Ascending aorta (tissue), 2 donors: ENCODE measurements at regions not wholly inside any gene's neighbourhood (a gene's known extent, or its start where the extent isn't known, plus 50 kb on each side); places are given as distances from the start of the nearest gene placed in this dataset.

Experiments used
- DNase-seq, 2 donors: peaks; one replicate each; pipeline ENCODE4 v3.0.0-alpha.2; 2019; ENCODE audit warnings: low spot score in 2 of 2
- H3K27ac ChIP-seq, 2 donors: fragments of 200-600 bp; sonication (generic); one replicate each; pipeline ENCODE4 v1.5.1; 2016 to 2017; ENCODE audit warnings: mild to moderate bottlenecking in 1 of 2
- H3K27me3 ChIP-seq: fragments of 200-600 bp; sonication (generic); one replicate; pipeline ENCODE4 v1.5.1; 2017
- H3K36me3 ChIP-seq, 2 donors: fragments of 200-600 bp; sonication (generic); one replicate each; pipeline ENCODE4 v1.5.1; 2016
- H3K4me1 ChIP-seq, 2 donors: fragments of 200-600 bp; sonication (generic); one replicate each; pipeline ENCODE4 v1.5.1; 2016 to 2017; ENCODE audit warnings: mild to moderate bottlenecking in 1 of 2
- H3K4me3 ChIP-seq, 2 donors: fragments of 200-600 bp; sonication (generic); one replicate each; pipeline ENCODE4 v1.5.1; 2016 to 2017; ENCODE audit warnings: mild to moderate bottlenecking in 1 of 2
- H3K9me3 ChIP-seq, 2 donors: fragments of 200-600 bp; sonication (generic); one replicate each; pipeline ENCODE4 v1.5.1; 2016
- intact Hi-C: fragments of 100-400 bp; cut with DNase I; formaldehyde crosslinking; loops from one replicate; pipeline ENCODE4 v1.15.1; 2023
- TF ChIP-seq, protein P1 (sequence below), 3 experiments: fragments of 200-600 bp in 2 of 3; fragments of 450-650 bp in 1 of 3; sonication (generic) in 2 of 3; IDR thresholded peaks; one replicate each; pipeline ENCODE4 v1.5.1; 2016 to 2019; ENCODE audit warnings: antibody characterized with exemption in 3 of 3, mild to moderate bottlenecking in 1 of 3, moderate library complexity in 1 of 3

DNA sequence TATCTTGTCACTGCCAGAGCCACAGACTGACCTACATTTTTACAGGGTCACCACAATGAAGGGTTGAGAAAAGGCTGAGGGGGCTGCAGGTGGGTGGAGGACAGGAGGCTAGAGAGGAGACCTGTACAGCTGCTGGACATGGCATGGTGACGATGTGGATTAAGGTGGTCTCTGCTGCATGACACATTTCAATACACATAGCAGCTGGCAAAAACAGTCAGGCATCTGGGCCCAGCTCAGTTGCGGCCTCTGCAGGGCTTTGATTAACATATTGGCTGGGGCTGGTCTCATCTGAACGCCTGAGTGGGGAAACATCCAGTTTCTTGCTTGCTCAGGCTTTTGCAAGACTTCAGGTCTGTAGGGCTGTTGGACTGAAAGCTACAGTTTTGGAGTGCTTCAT is 265.4 kb upstream of the FOXF1 start:
- Histone ChIP-seq H3K9me3 (no peaks in the 10 kb centered on the region), H3K27ac (no peak overlapping the region), H3K36me3 (no peaks in the 10 kb centered on the region), H3K4me1 (no peaks in the 10 kb centered on the region), H3K27me3 (no peaks in the 10 kb centered on the region), H3K4me3 (no peak overlapping the region)
- TF ChIP-seq, protein P1, sequence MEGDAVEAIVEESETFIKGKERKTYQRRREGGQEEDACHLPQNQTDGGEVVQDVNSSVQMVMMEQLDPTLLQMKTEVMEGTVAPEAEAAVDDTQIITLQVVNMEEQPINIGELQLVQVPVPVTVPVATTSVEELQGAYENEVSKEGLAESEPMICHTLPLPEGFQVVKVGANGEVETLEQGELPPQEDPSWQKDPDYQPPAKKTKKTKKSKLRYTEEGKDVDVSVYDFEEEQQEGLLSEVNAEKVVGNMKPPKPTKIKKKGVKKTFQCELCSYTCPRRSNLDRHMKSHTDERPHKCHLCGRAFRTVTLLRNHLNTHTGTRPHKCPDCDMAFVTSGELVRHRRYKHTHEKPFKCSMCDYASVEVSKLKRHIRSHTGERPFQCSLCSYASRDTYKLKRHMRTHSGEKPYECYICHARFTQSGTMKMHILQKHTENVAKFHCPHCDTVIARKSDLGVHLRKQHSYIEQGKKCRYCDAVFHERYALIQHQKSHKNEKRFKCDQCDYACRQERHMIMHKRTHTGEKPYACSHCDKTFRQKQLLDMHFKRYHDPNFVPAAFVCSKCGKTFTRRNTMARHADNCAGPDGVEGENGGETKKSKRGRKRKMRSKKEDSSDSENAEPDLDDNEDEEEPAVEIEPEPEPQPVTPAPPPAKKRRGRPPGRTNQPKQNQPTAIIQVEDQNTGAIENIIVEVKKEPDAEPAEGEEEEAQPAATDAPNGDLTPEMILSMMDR (IDR thresholded peaks at IDR 0.05) = no peak
- DNase-seq = no peak
- intact Hi-C loops = no loop called here

DNA sequence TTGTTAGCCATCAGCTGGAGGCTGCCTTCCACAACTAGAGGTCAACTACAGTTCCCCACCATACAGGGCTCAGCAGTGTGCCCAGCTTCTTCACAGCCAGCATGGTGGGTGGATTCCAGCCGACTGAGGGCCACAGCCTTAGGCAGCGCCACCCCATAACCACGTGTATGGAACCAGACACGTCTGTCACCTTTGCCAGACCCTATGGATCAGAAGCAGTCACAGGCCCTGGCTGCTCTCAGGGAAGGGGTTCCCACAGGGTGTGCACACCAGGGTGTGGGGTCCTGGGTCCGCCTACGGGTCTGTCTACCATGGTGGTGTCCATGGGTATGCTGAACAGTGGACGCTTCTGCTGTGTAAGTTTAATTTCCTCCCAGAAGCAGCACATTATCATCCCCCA is 265.0 kb upstream of the FOXF1 start:
- no peaks in the 10 kb centered on the region for H3K27me3 ChIP-seq
- no peak overlapping the region for H3K4me3 ChIP-seq
- H3K9me3 ChIP-seq = no peaks in the 10 kb centered on the region
- no peak overlapping the region for H3K27ac ChIP-seq
- intact Hi-C loops = no loop called here
- H3K36me3 ChIP-seq = no peaks in the 10 kb centered on the region
- DNase-seq = no peak
- TF ChIP-seq, protein P1 (IDR thresholded peaks at IDR 0.05) = no peak
- H3K4me1 ChIP-seq = no peaks in the 10 kb centered on the region

DNA sequence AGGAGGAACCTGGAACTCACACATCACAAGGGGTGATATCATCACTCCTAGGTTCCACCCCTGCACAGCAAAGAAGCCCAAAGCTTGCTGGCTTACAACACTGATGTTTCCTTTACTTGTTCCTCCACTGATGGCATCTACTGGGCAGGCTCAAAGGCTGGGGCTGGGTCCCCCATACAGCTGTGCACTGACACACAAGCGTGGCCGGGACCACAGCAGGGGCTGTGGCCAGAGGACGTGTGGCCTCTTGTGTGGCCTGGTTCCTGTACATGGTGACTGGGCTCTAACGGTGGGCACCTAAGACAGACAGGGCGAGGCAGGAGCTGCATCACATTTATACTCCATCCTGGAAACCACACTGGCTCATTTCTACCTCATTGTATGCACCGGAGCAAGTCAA is 264.4 kb upstream of the FOXF1 start:
- no peaks in the 10 kb centered on the region for H3K27me3 ChIP-seq
- no peaks in the 10 kb centered on the region for H3K4me1 ChIP-seq
- TF ChIP-seq, protein P1 (IDR thresholded peaks at IDR 0.05) = no peak
- intact Hi-C loops = no loop called here
- no peak overlapping the region for H3K4me3 ChIP-seq
- no peaks in the 10 kb centered on the region for H3K36me3 ChIP-seq
- no peak for DNase-seq
- H3K27ac ChIP-seq = no peak overlapping the region
- no peaks in the 10 kb centered on the region for H3K9me3 ChIP-seq

DNA sequence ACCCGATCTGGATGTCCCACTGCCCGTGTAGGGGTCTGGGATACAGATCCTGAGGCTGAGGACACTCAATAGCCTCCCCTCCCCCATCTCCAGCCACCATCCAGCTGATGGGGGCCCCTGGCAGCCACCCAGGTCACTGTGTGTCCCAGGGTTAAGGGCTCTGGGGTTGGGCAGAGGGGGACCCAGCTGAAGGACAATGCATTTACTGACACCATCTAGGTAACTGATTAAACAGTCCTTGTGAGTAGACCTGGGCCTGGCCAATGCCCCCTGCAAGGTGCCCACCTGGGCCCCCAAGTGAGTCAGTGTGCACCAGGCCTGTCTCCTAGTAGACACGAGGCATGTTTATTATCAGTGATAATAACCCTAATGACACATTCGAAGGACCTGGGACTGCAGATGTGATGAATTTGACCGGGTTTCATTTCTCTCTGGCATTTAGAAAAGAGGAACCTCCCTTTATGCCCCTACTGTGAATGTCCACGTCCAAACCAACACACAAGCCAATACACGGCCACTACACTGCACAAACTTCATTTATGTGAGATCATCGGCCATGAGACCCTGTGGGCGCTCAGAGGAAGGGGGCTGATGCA is 261.9 kb upstream of the FOXF1 start:
- no peaks in the 10 kb centered on the region for H3K36me3 ChIP-seq
- H3K27me3 ChIP-seq = no peaks in the 10 kb centered on the region
- H3K27ac ChIP-seq = no peak overlapping the region
- TF ChIP-seq, protein P1 (IDR thresholded peaks at IDR 0.05) = no peak
- H3K4me3 ChIP-seq = no peak overlapping the region
- intact Hi-C loops = no loop called here
- no peaks in the 10 kb centered on the region for H3K4me1 ChIP-seq
- H3K9me3 ChIP-seq = no peaks in the 10 kb centered on the region
- DNase-seq = no peak

DNA sequence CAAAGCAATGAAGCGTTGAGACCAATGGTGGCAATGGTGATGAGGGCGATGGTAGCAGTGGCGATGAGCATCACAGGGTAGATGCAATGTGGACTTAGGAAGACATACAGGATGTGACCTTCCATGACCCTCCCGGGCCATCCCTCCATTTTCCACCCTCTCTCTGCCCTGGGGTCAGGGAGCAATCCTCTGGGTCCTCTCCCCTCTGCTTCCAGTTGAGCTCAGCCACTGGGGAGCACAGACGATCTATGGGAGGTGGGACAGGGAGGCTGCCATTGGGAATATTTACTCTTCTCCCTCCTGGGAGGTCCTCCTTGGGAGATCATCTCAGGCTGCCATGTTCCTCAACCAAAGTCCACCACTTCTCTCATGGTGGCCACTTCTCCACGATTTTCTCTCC is 260.7 kb upstream of the FOXF1 start:
- H3K27me3 ChIP-seq = no peaks in the 10 kb centered on the region
- intact Hi-C loops = no loop called here
- no peaks in the 10 kb centered on the region for H3K9me3 ChIP-seq
- TF ChIP-seq, protein P1 (IDR thresholded peaks at IDR 0.05) = no peak
- H3K27ac ChIP-seq = no peak overlapping the region
- H3K4me1 ChIP-seq = no peaks in the 10 kb centered on the region
- no peak overlapping the region for H3K4me3 ChIP-seq
- H3K36me3 ChIP-seq = no peaks in the 10 kb centered on the region
- no peak for DNase-seq

DNA sequence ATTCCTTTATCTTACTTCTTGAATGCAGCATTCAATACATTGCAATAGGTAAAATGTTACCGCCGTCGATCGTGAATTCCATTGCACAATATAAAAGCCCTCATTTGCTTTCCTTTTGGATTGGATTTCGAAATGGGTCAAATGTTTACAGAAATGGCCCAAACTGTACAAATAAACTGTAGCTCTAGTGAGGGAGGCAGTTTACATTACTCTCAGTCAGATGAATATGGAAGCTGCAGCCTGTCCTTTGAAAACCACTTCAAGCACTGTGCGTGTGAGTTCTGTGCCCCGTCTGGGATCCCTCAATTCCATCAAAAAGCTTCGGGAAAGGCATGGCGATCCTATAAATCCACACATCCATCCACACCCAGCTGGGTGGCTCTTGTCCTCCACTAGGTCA is 258.6 kb upstream of the FOXF1 start:
- Histone ChIP-seq H3K36me3 (no peaks in the 10 kb centered on the region), H3K4me3 (no peak overlapping the region), H3K9me3 (peaks cover 0 to 8% of the 10 kb centered on the region in 2 donors), H3K27me3 (no peaks in the 10 kb centered on the region), H3K4me1 (no peaks in the 10 kb centered on the region), H3K27ac (no peak overlapping the region)
- intact Hi-C loops = no loop called here
- TF ChIP-seq, protein P1 (IDR thresholded peaks at IDR 0.05) = no peak
- no peak for DNase-seq
